HG03520 (cell line): ENCODE measurements at regions not wholly inside any gene's neighbourhood (a gene's known extent, or its start where the extent isn't known, plus 50 kb on each side); places are given as distances from the start of the nearest gene placed in this dataset.
"Not testable (repeated sequence)": the region's sequence is repeated elsewhere in the genome, so short reads cannot be mapped to it uniquely, and the experiment has no call there.

ENCODE experiments used
- ATAC-seq: cut with Tn5 transposase; IDR thresholded peaks from one replicate; pipeline ENCODE4 v1.9.1; 2021; ENCODE audit warnings: mild to moderate bottlenecking, moderate library complexity; ENCODE audit not compliant: unreplicated experiment

GRCh38 chr12:115377230-115377629 is 693.3 kb upstream of the TBX3 start:
- no peak for ATAC-seq

GRCh38 chr12:115375186-115375991 is 691.4 kb upstream of the TBX3 start:
- peak; percentile 98 for ATAC-seq

GRCh38 chr12:115374480-115375185 is 690.7 kb upstream of the TBX3 start:
- peak; percentile 23 for ATAC-seq

- ATAC-seq, result no peak
These were observed 687.7 kb upstream of the TBX3 start for GRCh38 chr12:115371711-115372110.

GRCh38 chr12:115370650-115371049 is 686.7 kb upstream of the TBX3 start:
- no peak for ATAC-seq

GRCh38 chr12:115370207-115370606 is 686.2 kb upstream of the TBX3 start:
- ATAC-seq, result no peak

GRCh38 chr12:115366277-115366676 is 682.3 kb upstream of the TBX3 start:
- not testable (repeated sequence) for ATAC-seq

GRCh38 chr12:115365765-115366164 is 681.8 kb upstream of the TBX3 start:
- not testable (repeated sequence) for ATAC-seq

GRCh38 chr12:115364921-115365320 is 680.9 kb upstream of the TBX3 start:
- ATAC-seq, result no peak

GRCh38 chr12:115362339-115362976 is 678.5 kb upstream of the TBX3 start:
- no peak for ATAC-seq

- no peak for ATAC-seq
These were observed 673.7 kb upstream of the TBX3 start for GRCh38 chr12:115357681-115358080.

- no peak for ATAC-seq
These were observed 671.3 kb upstream of the TBX3 start for GRCh38 chr12:115355301-115355700.

GRCh38 chr12:115354007-115354890 is 670.3 kb upstream of the TBX3 start:
- ATAC-seq, result peak; percentile 62

GRCh38 chr12:115353467-115353866 is 669.5 kb upstream of the TBX3 start:
- ATAC-seq, result no peak

GRCh38 chr12:115351514-115352077 is 667.6 kb upstream of the TBX3 start:
- ATAC-seq, result no peak

GRCh38 chr12:115349711-115350110 is 665.7 kb upstream of the TBX3 start:
- no peak for ATAC-seq

- no peak for ATAC-seq
These were observed 664.3 kb upstream of the TBX3 start for GRCh38 chr12:115348301-115348700.

GRCh38 chr12:115343601-115344000 is 659.6 kb upstream of the TBX3 start:
- no peak for ATAC-seq

GRCh38 chr12:115343008-115343407 is 659.0 kb upstream of the TBX3 start:
- no peak for ATAC-seq

- ATAC-seq, result no peak
These were observed 657.5 kb upstream of the TBX3 start for GRCh38 chr12:115341442-115341841.
